BLaER1 (cell line): ENCODE measurements at regions not wholly inside any gene's neighbourhood (a gene's known extent, or its start where the extent isn't known, plus 50 kb on each side); places are given as distances from the start of the nearest gene placed in this dataset.

Experiments used
- H3K27ac ChIP-seq: shearing (Covaris generic); formaldehyde crosslinking; 2 replicates; pipeline ENCODE4 v1.8.1; 2022
- H3K27me3 ChIP-seq: shearing (Covaris generic); formaldehyde crosslinking; 2 replicates; pipeline ENCODE4 v1.8.1; 2022
- H3K36me3 ChIP-seq: shearing (Covaris generic); formaldehyde crosslinking; 2 replicates; pipeline ENCODE4 v1.8.1; 2022
- H3K4me1 ChIP-seq: shearing (Covaris generic); formaldehyde crosslinking; 2 replicates; pipeline ENCODE4 v1.8.1; 2022
- H3K4me2 ChIP-seq: shearing (Covaris generic); formaldehyde crosslinking; 2 replicates; pipeline ENCODE4 v1.8.1; 2022
- H3K4me3 ChIP-seq: shearing (Covaris generic); formaldehyde crosslinking; 2 replicates; pipeline ENCODE4 v1.8.1; 2022
- H3K9ac ChIP-seq: shearing (Covaris generic); formaldehyde crosslinking; 2 replicates; pipeline ENCODE4 v1.8.1; 2022
- H3K9me3 ChIP-seq: shearing (Covaris generic); formaldehyde crosslinking; 2 replicates; pipeline ENCODE4 v1.8.1; 2022
- H4K20me1 ChIP-seq: shearing (Covaris generic); formaldehyde crosslinking; 2 replicates; pipeline ENCODE4 v1.8.1; 2022
- Cebpa-rat ChIP-seq: shearing (Covaris generic); IDR thresholded peaks from 2 replicates; pipeline ENCODE4 v1.8.1; 2022

GRCh38 chr10:90398566-90398965, 459.3 kb downstream of the HTR7 start:
- Histone ChIP-seq H3K27me3 (no peaks in the 10 kb centered on the region), H3K27ac (no peak overlapping the region), H4K20me1 (no peaks in the 10 kb centered on the region), H3K4me2 (no peak overlapping the region), H3K4me3 (no peak overlapping the region), H3K36me3 (no peaks in the 10 kb centered on the region), H3K9me3 (no peaks in the 10 kb centered on the region), H3K4me1 (peaks cover 6% of the 10 kb centered on the region; the same call in 1 of the 2 replicates), H3K9ac (no peak overlapping the region)
- no peak for TF ChIP-seq Cebpa-rat

- H3K4me2 ChIP-seq = no peak overlapping the region
- no peaks in the 10 kb centered on the region for H3K9me3 ChIP-seq
- peaks cover 6% of the 10 kb centered on the region; the same call in 1 of the 2 replicates for H3K4me1 ChIP-seq
- no peak overlapping the region for H3K4me3 ChIP-seq
- no peaks in the 10 kb centered on the region for H3K36me3 ChIP-seq
- no peak overlapping the region for H3K27ac ChIP-seq
- no peak for TF ChIP-seq Cebpa-rat
- H3K9ac ChIP-seq = no peak overlapping the region
- no peaks in the 10 kb centered on the region for H3K27me3 ChIP-seq
- H4K20me1 ChIP-seq = no peaks in the 10 kb centered on the region
Measured at GRCh38 chr10:90399782-90400181, 458.1 kb downstream of the HTR7 start.

- Histone ChIP-seq H4K20me1 (no peaks in the 10 kb centered on the region), H3K36me3 (no peaks in the 10 kb centered on the region), H3K27ac (no peak overlapping the region), H3K9me3 (no peaks in the 10 kb centered on the region), H3K9ac (no peak overlapping the region), H3K27me3 (no peaks in the 10 kb centered on the region), H3K4me1 (0 out of 2 replicates have a peak, but pooled peaks cover 5% of the 10 kb centered on the region), H3K4me2 (no peak overlapping the region), H3K4me3 (no peak overlapping the region)
- TF ChIP-seq Cebpa-rat = no peak
Measured at GRCh38 chr10:90403211-90404000, 454.4 kb downstream of the HTR7 start.

- no peak for TF ChIP-seq Cebpa-rat
- no peak overlapping the region for H3K4me2 ChIP-seq
Measured at GRCh38 chr10:90407131-90407530, 450.7 kb downstream of the HTR7 start.

GRCh38 chr10:90407851-90408250, 450.0 kb downstream of the HTR7 start:
- H4K20me1 ChIP-seq = no peaks in the 10 kb centered on the region
- H3K4me1 ChIP-seq = no peaks in the 10 kb centered on the region
- H3K9me3 ChIP-seq = peaks cover 13% of the 10 kb centered on the region
- no peak overlapping the region for H3K4me3 ChIP-seq
- H3K36me3 ChIP-seq = no peaks in the 10 kb centered on the region
- no peak overlapping the region for H3K4me2 ChIP-seq
- no peaks in the 10 kb centered on the region for H3K27me3 ChIP-seq
- H3K9ac ChIP-seq = no peak overlapping the region
- no peak overlapping the region for H3K27ac ChIP-seq
- no peak for TF ChIP-seq Cebpa-rat

More at GRCh38 chr10:90407131-90407530, 450.7 kb downstream of the HTR7 start:
- Histone ChIP-seq H3K9ac (no peak overlapping the region), H3K27me3 (no peaks in the 10 kb centered on the region), H3K4me3 (no peak overlapping the region), H3K9me3 (peaks cover 13% of the 10 kb centered on the region), H3K36me3 (no peaks in the 10 kb centered on the region), H4K20me1 (no peaks in the 10 kb centered on the region), H3K27ac (no peak overlapping the region), H3K4me1 (no peaks in the 10 kb centered on the region)

GRCh38 chr10:90412582-90412981, 445.3 kb downstream of the HTR7 start:
- H3K9me3 ChIP-seq = peaks cover 13% of the 10 kb centered on the region
- no peak overlapping the region for H3K27ac ChIP-seq
- no peaks in the 10 kb centered on the region for H3K36me3 ChIP-seq
- TF ChIP-seq Cebpa-rat = no peak
- H3K4me2 ChIP-seq = no peak overlapping the region
- H4K20me1 ChIP-seq = no peaks in the 10 kb centered on the region
- no peaks in the 10 kb centered on the region for H3K27me3 ChIP-seq
- no peak overlapping the region for H3K4me3 ChIP-seq
- no peaks in the 10 kb centered on the region for H3K4me1 ChIP-seq
- H3K9ac ChIP-seq = no peak overlapping the region

- Histone ChIP-seq H4K20me1 (no peaks in the 10 kb centered on the region), H3K4me1 (no peaks in the 10 kb centered on the region), H3K4me3 (no peak overlapping the region), H3K4me2 (no peak overlapping the region), H3K27me3 (no peaks in the 10 kb centered on the region), H3K9me3 (peaks cover 13% of the 10 kb centered on the region), H3K36me3 (no peaks in the 10 kb centered on the region), H3K27ac (no peak overlapping the region), H3K9ac (no peak overlapping the region)
- TF ChIP-seq Cebpa-rat = no peak
Measured at GRCh38 chr10:90413196-90413595, 444.6 kb downstream of the HTR7 start.

- peaks cover 13% of the 10 kb centered on the region for H3K9me3 ChIP-seq
- H3K27me3 ChIP-seq = no peaks in the 10 kb centered on the region
- no peaks in the 10 kb centered on the region for H3K4me1 ChIP-seq
- no peaks in the 10 kb centered on the region for H4K20me1 ChIP-seq
- H3K4me3 ChIP-seq = no peak overlapping the region
- TF ChIP-seq Cebpa-rat = no peak
- H3K9ac ChIP-seq = no peak overlapping the region
- no peaks in the 10 kb centered on the region for H3K36me3 ChIP-seq
- no peak overlapping the region for H3K27ac ChIP-seq
- H3K4me2 ChIP-seq = no peak overlapping the region
Measured at GRCh38 chr10:90414926-90415325, 442.9 kb downstream of the HTR7 start.

GRCh38 chr10:90417029-90417428, 440.8 kb downstream of the HTR7 start:
- no peak for TF ChIP-seq Cebpa-rat
- no peaks in the 10 kb centered on the region for H3K27me3 ChIP-seq
- no peak overlapping the region for H3K9ac ChIP-seq
- H3K4me1 ChIP-seq = no peaks in the 10 kb centered on the region
- no peak overlapping the region for H3K4me2 ChIP-seq
- no peak overlapping the region for H3K27ac ChIP-seq
- H4K20me1 ChIP-seq = no peaks in the 10 kb centered on the region
- no peaks in the 10 kb centered on the region for H3K36me3 ChIP-seq
- H3K9me3 ChIP-seq = no peaks in the 10 kb centered on the region
- H3K4me3 ChIP-seq = no peak overlapping the region

GRCh38 chr10:90417476-90418210, 440.2 kb downstream of the HTR7 start:
- H3K4me2 ChIP-seq = no peak overlapping the region
- TF ChIP-seq Cebpa-rat = no peak
- no peak overlapping the region for H3K27ac ChIP-seq

More at GRCh38 chr10:90417476-90418210, 440.2 kb downstream of the HTR7 start:
- no peak overlapping the region for H3K4me3 ChIP-seq
- no peaks in the 10 kb centered on the region for H3K27me3 ChIP-seq
- no peaks in the 10 kb centered on the region for H3K4me1 ChIP-seq
- no peaks in the 10 kb centered on the region for H3K9me3 ChIP-seq
- no peak overlapping the region for H3K9ac ChIP-seq
- no peaks in the 10 kb centered on the region for H3K36me3 ChIP-seq
- no peaks in the 10 kb centered on the region for H4K20me1 ChIP-seq
